ENCODE measurements at regions not wholly inside any gene's neighbourhood (a gene's known extent, or its start where the extent isn't known, plus 50 kb on each side); places are given as distances from the start of the nearest gene placed in this dataset.

GRCh38 chr13:89457977-89458376, 1786.8 kb downstream of the SLITRK5 start:
- no peak for TF ChIP-seq POLR2A (IDR thresholded peaks at IDR 0.05)
- TF ChIP-seq CTCF (IDR thresholded peaks at IDR 0.05), result no peak
- no peak for TF ChIP-seq EP300 (IDR thresholded peaks at IDR 0.05; ENCODE audit: low read depth)
